ENCODE measurements at regions not wholly inside any gene's neighbourhood (a gene's known extent, or its start where the extent isn't known, plus 50 kb on each side); places are given as distances from the start of the nearest gene placed in this dataset.

DNA sequence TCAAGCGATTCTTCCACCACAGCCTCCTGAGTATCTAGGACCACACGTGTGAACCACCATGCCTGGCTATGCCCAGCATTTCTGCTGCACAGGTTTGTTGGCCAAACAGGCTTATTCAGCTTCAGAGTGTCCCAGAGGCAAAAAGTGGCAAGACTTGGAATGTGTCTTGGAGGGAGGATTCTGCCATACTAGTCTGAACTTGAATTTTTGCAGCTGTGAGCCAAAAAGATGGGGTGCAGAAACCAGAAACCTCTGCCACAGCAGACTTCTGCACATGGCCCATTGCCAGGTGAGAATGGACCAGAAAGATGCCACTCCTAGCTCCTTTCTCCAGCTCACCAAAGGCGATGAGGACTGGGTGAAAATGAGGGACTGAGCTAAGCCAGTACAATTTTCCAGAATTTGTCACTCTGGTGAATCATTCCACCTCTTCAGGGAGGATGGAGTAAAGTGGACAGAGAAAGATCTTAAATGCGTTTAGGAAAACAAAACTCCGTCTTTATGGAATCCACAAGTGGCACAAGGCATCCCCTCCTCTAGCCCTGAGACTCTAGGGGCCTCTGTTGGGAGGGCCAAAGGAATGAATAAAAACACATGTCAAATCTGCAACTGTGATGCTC, 369.1 kb upstream of the CLNK start:
- intact Hi-C loops (cut with DNase I), result no loop called here
- 85% methylated on average over 5 of the region's 5 CpGs for WGBS
- no peak overlapping the region for H3K4me3 ChIP-seq
- no peaks in the 10 kb centered on the region for H3K4me1 ChIP-seq
- H3K27me3 ChIP-seq, result no peaks in the 10 kb centered on the region
- H3K9me3 ChIP-seq, result no peaks in the 10 kb centered on the region
- no peak for TF ChIP-seq POLR2A (IDR thresholded peaks at IDR 0.05; ENCODE audit: low read depth)
- no peak for TF ChIP-seq POLR2AphosphoS5 (IDR thresholded peaks at IDR 0.05)
- TF ChIP-seq CTCF (IDR thresholded peaks at IDR 0.05), result no peak
- no peak for TF ChIP-seq EP300 (IDR thresholded peaks at IDR 0.05)
- DNase-seq (ENCODE audit: extremely low spot score), result no peak
- H3K36me3 ChIP-seq, result no peaks in the 10 kb centered on the region
- no peak overlapping the region for H3K27ac ChIP-seq (replicated peaks in 1 of 4)

- WGBS, result 98% methylated on average over 2 of the region's 2 CpGs
- H3K9me3 ChIP-seq, result no peaks in the 10 kb centered on the region
- H3K4me1 ChIP-seq, result no peaks in the 10 kb centered on the region
- intact Hi-C loops (cut with DNase I), result no loop called here
- no peaks in the 10 kb centered on the region for H3K27me3 ChIP-seq
- H3K27ac ChIP-seq (replicated peaks in 1 of 4), result no peak overlapping the region
- TF ChIP-seq EP300 (IDR thresholded peaks at IDR 0.05), result no peak
- TF ChIP-seq CTCF (IDR thresholded peaks at IDR 0.05), result no peak
- TF ChIP-seq POLR2A (IDR thresholded peaks at IDR 0.05; ENCODE audit: low read depth), result no peak
- no peak overlapping the region for H3K4me3 ChIP-seq
- no peaks in the 10 kb centered on the region for H3K36me3 ChIP-seq
- no peak for DNase-seq (ENCODE audit: extremely low spot score)
Observed at GRCh38 chr4:11051181-11051580, 366.6 kb upstream of the CLNK start.

- H3K27me3 ChIP-seq, result no peaks in the 10 kb centered on the region
- WGBS, result 100% methylated on average over 2 of the region's 2 CpGs
- TF ChIP-seq CTCF (IDR thresholded peaks at IDR 0.05) (no peak), EP300 (IDR thresholded peaks at IDR 0.05) (no peak), POLR2A (IDR thresholded peaks at IDR 0.05; ENCODE audit: low read depth) (no peak), POLR2AphosphoS5 (IDR thresholded peaks at IDR 0.05) (no peak)
- no peaks in the 10 kb centered on the region for H3K4me1 ChIP-seq
- peak; percentile 84 for DNase-seq (ENCODE audit: extremely low spot score)
- intact Hi-C loops (cut with DNase I), result no loop called here
- H3K4me3 ChIP-seq, result no peak overlapping the region
- H3K27ac ChIP-seq (replicated peaks in 1 of 4), result no peak overlapping the region
- no peaks in the 10 kb centered on the region for H3K36me3 ChIP-seq
- H3K9me3 ChIP-seq, result no peaks in the 10 kb centered on the region
Observed at GRCh38 chr4:11050766-11051165, 366.2 kb upstream of the CLNK start.

- H3K4me1 ChIP-seq, result no peaks in the 10 kb centered on the region
- TF ChIP-seq CTCF (IDR thresholded peaks at IDR 0.05) (no peak), POLR2AphosphoS5 (IDR thresholded peaks at IDR 0.05) (no peak), POLR2A (IDR thresholded peaks at IDR 0.05; ENCODE audit: low read depth) (no peak), EP300 (IDR thresholded peaks at IDR 0.05) (no peak)
- DNase-seq (ENCODE audit: extremely low spot score), result no peak
- no peaks in the 10 kb centered on the region for H3K27me3 ChIP-seq
- H3K9me3 ChIP-seq, result peaks cover 0 to 3% (median 0%) of the 10 kb centered on the region in 4 donors
- no peak overlapping the region for H3K27ac ChIP-seq (replicated peaks in 1 of 4)
- 86% methylated on average over 2 of the region's 2 CpGs for WGBS
- H3K4me3 ChIP-seq, result no peak overlapping the region
- intact Hi-C loops (cut with DNase I), result no loop called here
- no peaks in the 10 kb centered on the region for H3K36me3 ChIP-seq
Observed at GRCh38 chr4:11049001-11049400, 364.4 kb upstream of the CLNK start.

DNA sequence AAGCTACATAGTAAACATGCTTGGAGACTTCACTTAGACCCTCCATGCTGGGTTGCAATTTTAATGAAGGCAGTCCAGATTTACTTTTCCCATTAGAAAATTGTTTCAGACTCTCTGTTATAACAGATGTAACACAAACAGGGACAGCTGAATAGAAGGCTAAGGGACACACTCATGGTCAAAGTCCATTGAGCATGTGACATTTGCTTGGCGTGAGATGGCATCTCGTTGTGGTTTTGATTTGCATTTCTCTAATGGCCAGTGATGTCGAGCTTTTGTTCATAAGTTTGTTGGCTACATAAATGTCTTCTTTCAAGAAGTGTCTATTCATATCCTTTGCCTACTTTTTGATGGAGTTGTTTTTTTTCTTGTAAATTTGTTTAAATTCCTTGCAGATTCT, 358.2 kb upstream of the CLNK start:
- Histone ChIP-seq H3K27me3 (no peaks in the 10 kb centered on the region), H3K27ac (replicated peaks in 1 of 4) (no peak overlapping the region), H3K4me1 (peaks cover 0 to 12% (median 0%) of the 10 kb centered on the region in 4 donors), H3K4me3 (no peak overlapping the region), H3K9me3 (peaks cover 0 to 3% (median 0%) of the 10 kb centered on the region in 4 donors), H3K36me3 (no peaks in the 10 kb centered on the region)
- TF ChIP-seq POLR2A (IDR thresholded peaks at IDR 0.05; ENCODE audit: low read depth) (no peak), CTCF (IDR thresholded peaks at IDR 0.05) (no peak), EP300 (IDR thresholded peaks at IDR 0.05) (no peak), POLR2AphosphoS5 (IDR thresholded peaks at IDR 0.05) (no peak)
- 92% methylated on average over 3 of the region's 3 CpGs for WGBS
- DNase-seq (ENCODE audit: extremely low spot score), result no peak
- intact Hi-C loops (cut with DNase I), result no loop called here
